ENCODE measurements at regions not wholly inside any gene's neighbourhood (a gene's known extent, or its start where the extent isn't known, plus 50 kb on each side); places are given as distances from the start of the nearest gene placed in this dataset.

DNA sequence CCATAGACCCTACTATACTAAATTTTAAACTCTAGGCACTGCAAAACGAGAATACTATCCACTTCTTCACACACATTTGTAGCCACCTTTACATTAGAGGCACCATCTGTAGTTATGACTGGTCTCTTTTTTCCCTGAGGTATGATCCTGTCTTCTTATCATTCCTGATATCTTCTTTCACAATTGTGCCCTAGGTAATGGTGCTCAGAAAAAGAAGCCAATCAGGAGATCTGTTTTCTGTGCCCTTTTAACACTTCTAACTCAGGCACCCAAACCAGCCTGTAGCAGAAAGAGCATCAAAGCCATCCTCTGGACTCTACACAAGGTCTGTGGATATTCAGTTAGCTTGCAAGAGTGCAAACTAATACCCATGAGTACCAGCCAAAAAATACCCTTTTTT, 149.7 kb upstream of the SGK1 start:
- TF ChIP-seq ZNF8 (CRISPR knock-in tag; IDR thresholded peaks at IDR 0.05), result no peak
- no peak for TF ChIP-seq ESRRG (CRISPR knock-in tag; IDR thresholded peaks at IDR 0.05)
- TF ChIP-seq ARNTL (CRISPR knock-in tag; IDR thresholded peaks at IDR 0.05; ENCODE audit: borderline replicate concordance, low read depth), result no peak
- TF ChIP-seq, protein P1, sequence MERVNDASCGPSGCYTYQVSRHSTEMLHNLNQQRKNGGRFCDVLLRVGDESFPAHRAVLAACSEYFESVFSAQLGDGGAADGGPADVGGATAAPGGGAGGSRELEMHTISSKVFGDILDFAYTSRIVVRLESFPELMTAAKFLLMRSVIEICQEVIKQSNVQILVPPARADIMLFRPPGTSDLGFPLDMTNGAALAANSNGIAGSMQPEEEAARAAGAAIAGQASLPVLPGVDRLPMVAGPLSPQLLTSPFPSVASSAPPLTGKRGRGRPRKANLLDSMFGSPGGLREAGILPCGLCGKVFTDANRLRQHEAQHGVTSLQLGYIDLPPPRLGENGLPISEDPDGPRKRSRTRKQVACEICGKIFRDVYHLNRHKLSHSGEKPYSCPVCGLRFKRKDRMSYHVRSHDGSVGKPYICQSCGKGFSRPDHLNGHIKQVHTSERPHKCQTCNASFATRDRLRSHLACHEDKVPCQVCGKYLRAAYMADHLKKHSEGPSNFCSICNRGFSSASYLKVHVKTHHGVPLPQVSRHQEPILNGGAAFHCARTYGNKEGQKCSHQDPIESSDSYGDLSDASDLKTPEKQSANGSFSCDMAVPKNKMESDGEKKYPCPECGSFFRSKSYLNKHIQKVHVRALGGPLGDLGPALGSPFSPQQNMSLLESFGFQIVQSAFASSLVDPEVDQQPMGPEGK (CRISPR knock-in tag; IDR thresholded peaks at IDR 0.05; ENCODE audit: borderline replicate concordance), result no peak

Data from SK-N-SH treated with all-trans-retinoic acid at 6 μM for 48 hours (cell line).